Right forelimb (tissue), 1 donor: ENCODE measurements at regions not wholly inside any gene's neighbourhood (a gene's known extent, or its start where the extent isn't known, plus 50 kb on each side); places are given as distances from the start of the nearest gene placed in this dataset.
"Not testable (repeated sequence)": the region's sequence is repeated elsewhere in the genome, so short reads cannot be mapped to it uniquely, and the experiment has no call there.

Experiments
- DNase-seq: peaks from one replicate; pipeline ENCODE4 v3.0.0-alpha.2; 2018

DNA sequence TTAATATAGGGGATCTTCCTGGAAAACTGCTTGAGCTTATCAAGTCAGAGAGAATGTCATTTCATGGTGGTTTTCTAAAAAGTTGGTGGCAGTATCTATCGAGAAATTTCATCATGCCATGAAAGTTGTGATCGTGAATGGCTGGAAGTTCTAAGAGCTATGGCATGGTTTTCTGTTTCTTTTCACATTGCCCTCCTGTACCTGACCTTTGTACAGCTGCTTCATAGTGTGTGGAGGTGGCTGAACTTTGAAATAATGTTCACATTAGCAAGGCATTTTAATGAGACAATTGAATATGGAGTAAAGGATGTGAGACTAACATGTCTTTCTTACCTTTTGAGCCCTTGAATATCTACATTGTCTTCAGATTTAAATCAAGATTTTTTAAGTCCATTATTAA is 278.2 kb upstream of the ID4 start:
- no peak for DNase-seq

DNA sequence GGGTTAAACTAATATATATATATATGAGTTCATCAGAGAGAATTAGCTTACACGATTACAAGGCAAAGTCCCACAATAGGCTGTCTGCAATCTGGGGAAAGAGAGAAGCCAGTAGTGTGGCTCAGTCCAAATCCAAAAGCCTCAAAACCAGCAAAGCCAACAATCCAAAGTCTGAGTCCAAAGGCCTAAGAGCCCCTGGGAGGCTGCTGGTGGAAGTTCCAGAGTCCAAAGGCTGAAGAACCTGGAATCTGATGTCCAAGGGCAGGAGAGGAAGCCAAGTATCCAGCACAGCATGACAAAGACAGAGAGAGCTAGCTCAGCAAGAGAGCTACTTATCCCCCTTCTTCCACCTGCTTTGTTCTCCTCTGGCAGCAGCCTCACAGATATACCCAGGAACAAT is 274.7 kb upstream of the ID4 start:
- DNase-seq: no peak

- DNase-seq: no peak
These were observed 267.6 kb upstream of the ID4 start for GRCh38 chr6:19569563-19569962.

- DNase-seq: no peak
These were observed 266.0 kb upstream of the ID4 start for GRCh38 chr6:19571176-19571575.

DNA sequence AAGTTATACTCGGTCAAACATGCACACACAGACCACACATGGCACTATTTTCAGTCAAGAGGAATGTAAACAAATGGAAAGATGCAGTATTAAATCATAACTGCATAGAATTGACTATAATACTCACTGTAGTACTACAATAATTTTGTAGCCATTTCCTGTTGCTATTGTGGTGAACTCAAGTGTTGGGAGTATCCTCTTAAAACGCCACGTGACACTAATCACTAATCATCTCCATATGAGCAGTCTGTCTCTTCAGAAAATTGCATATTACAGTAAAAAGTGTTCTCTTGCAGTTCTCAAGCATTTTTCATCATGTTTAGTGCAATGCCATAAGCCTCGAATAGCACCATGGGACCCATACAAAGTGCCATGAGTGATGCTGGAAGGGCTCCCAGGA is 258.7 kb upstream of the ID4 start:
- DNase-seq: no peak

GRCh38 chr6:19584207-19584606 is 253.0 kb upstream of the ID4 start:
- not testable (repeated sequence) for DNase-seq

GRCh38 chr6:19587238-19587942 is 249.8 kb upstream of the ID4 start:
- DNase-seq: no peak

GRCh38 chr6:19590501-19591131 is 246.6 kb upstream of the ID4 start:
- no peak for DNase-seq

DNA sequence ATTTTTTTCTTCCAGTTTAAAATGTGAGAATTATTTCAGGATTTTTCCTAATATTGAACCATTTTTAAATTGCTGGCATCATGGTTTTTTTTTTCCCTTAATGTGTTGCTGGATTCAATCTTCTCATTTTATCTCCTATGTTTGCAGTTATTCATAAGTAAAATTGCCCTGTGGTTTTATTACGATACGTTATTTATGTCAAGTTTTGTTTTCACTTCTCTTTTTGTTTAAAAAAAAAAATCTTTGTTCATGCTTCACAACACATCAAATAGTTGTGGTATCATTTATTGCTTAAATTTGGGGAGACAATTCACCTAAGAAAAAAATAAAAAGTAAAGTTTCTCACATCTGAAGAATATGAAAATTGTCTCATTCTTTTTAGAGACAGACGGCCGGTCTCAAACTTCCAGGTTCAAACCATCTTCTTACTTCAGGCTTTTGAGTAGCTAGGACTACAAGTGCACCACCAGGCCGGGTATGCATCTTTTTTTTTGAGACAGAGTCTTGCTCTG is 239.3 kb upstream of the ID4 start:
- DNase-seq: no peak

DNA sequence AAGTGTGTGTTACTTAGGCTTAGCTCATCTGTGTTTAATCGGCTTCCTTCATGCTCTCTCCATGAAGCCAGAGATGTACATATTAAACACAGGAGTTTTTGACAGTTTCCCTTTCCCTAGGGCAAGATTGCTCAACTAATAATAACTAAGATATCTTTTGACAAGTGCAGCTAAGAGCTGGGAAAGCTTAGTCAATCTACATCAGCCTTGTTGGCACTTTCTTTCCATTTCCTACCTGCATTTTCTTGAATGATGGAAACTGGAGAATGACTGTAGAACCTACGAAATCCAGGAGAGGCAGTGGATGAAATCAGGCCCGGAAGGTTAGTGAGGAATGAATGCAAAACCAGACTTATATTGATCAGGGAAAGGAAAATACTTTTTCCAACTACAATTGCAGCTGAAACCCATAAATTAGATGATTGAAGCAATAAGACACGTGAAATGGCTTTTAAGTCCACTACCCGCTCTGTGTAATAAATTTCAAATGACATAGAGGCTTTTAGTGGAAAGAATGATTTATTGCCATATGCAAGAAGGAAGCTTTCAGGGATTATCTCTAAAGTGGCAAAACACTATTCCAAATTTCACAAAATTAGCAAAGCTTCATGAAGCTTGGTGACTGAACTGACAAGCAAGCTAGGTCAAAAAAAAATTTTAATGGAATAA is 237.2 kb upstream of the ID4 start:
- no peak for DNase-seq

- no peak for DNase-seq
These were observed 234.6 kb upstream of the ID4 start for GRCh38 chr6:19602434-19603013.

DNA sequence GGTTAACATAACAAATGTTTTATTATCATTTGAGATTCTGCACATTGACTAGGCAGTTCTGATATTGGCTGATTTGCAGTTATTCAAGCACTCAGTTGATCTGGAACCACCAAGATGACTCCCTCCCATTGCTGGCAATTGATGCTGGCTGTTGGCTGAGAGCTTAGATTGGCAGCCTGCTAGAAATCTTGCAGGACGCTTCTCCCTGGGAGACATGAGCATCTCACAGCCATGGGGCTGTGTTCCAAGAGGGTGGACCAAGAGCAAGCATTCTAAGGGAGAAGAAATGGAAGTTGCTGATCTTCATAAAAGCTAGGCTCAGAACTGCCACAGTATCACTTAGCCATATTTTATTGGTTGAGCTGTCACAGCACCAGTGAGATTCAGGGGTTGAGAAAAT is 233.4 kb upstream of the ID4 start:
- no peak for DNase-seq

DNA sequence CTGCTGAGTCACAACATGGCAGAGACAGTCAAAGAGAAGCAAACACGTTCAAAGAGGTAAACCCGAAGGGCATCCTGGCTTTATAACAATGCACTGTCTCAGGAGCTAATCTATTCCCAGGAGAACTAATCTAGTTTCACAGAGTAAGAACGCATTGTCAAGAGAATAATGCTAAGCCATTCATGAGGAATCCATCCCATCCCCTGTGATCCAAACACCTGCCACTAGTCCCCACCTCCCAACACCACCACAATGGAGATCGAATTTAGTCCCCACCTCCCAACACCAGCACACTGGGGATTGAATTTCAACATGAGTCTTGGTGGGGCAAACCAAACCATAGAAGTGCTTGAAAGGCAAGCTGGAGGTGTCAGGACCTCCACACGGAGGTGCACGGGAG is 231.5 kb upstream of the ID4 start:
- no peak for DNase-seq

DNA sequence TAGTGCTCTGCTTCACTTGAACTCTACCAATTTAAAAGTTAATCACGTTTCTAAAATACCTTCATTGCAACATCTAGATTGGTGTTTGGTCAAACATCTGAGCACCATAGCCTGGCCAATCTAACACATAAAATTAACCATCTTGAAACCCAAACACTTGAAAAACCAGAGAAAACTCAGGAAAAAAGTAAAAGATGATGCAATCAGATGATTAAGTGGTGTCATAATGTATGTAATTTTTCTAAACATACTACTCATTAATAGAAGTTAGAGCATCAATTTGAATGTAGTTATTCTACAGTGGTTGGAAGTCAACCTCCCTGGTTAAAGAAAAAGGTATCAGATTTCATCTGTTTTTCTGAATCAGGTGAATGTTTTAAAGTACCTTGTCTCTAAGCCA is 228.6 kb upstream of the ID4 start:
- no peak for DNase-seq

DNA sequence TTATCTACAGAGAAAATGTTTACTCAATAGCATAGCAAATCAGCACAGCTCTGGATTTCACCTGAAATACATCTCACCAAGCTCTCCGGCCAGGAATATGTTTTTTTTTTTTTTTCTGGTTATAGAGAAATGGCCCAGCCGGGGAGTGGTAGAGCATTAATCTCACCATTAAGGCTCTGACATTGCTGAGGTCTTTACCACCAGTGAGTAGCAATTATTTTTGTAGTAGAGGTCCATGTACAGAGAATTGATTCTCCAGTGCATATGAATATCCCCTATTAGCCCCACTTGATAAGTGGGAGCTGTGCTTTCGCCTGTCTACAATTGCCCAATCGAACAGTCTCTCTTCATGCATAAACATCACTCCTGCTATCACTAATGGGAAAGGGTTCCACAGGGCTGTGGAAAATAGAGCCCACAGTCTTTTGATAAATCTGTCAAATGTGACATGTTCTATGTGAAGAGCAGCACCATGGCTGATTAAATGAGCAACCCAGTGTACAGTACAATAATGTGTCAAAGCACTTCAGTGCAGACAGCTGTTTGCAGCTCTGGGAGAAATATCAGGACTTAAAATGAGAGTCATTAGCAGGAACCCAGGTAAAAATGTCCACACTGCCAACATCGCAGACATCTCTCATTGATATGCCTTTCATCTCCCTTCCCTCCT is 227.1 kb upstream of the ID4 start:
- no peak for DNase-seq

- DNase-seq: not testable (repeated sequence)
These were observed 224.3 kb upstream of the ID4 start for GRCh38 chr6:19612672-19613466.

GRCh38 chr6:19613678-19614077 is 223.5 kb upstream of the ID4 start:
- DNase-seq: no peak

- no peak for DNase-seq
These were observed 221.1 kb upstream of the ID4 start for GRCh38 chr6:19616022-19616421.

- no peak for DNase-seq
These were observed 204.9 kb upstream of the ID4 start for GRCh38 chr6:19632230-19632629.

GRCh38 chr6:19632786-19633185 is 204.4 kb upstream of the ID4 start:
- no peak for DNase-seq

GRCh38 chr6:19635728-19636127 is 201.4 kb upstream of the ID4 start:
- DNase-seq: no peak

DNA sequence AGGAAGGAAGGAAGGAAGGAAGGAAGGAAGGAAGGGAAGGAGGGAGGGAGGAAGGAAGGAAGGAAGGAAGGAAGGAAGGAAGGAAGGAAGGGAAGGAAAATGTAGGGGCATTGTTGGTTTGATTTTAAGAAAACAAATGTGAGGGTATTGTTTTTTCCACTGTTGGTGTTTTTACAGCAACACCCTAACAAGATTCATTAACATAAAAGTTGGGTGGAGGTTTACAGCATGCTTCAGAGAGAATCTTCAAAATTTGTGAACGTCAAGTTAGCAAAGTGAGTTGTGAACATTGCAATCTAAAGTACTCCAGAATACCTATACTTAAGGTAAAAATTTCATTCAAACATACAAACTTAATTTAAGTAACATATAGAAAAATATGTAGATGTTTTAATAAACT is 200.2 kb upstream of the ID4 start:
- no peak for DNase-seq
